SK-N-SH treated with all-trans-retinoic acid at 6 μM for 48 hours (cell line): ENCODE measurements at regions not wholly inside any gene's neighbourhood (a gene's known extent, or its start where the extent isn't known, plus 50 kb on each side); places are given as distances from the start of the nearest gene placed in this dataset.

Experiments used
- ATAC-seq: fragments of 200-7000 bp; cut with Tn5 transposase; 3 replicates; pipeline ENCODE4 v1.9.1; 2020; ENCODE audit warnings: mild to moderate bottlenecking, moderate library complexity
- ARNTL ChIP-seq: fragments of 450-650 bp; formaldehyde crosslinking; IDR thresholded peaks from 2 replicates; pipeline ENCODE4 v1.5.0; 2020; ENCODE audit warnings: low read depth, mild to moderate bottlenecking, moderate library complexity, borderline replicate concordance
- BACH2 ChIP-seq: fragments of 250-450 bp; sonication (Bioruptor Pico); IDR thresholded peaks from 2 replicates; pipeline ENCODE4 v1.9.0; 2021; ENCODE audit warnings: mild to moderate bottlenecking, borderline replicate concordance
- CREB5 ChIP-seq: fragments of 250-450 bp; sonication (Bioruptor Pico); IDR thresholded peaks from 2 replicates; pipeline ENCODE4 v1.5.1; 2020; ENCODE audit warnings: low read depth, mild to moderate bottlenecking, moderate library complexity
- CSDC2 ChIP-seq: fragments of 250-450 bp; sonication (Bioruptor Pico); IDR thresholded peaks from 2 replicates; pipeline ENCODE4 v1.5.0; 2020; ENCODE audit warnings: mild to moderate bottlenecking, moderate library complexity
- CSRNP3 ChIP-seq: fragments of 250-450 bp; sonication (Bioruptor Pico); IDR thresholded peaks from 2 replicates; pipeline ENCODE4 v1.5.1; 2021; ENCODE audit warnings: mild to moderate bottlenecking, moderate library complexity
- ESRRG ChIP-seq: fragments of 250-450 bp; sonication (Bioruptor Pico); IDR thresholded peaks from 2 replicates; pipeline ENCODE4 v1.6.1; 2021; ENCODE audit warnings: mild to moderate bottlenecking
- GLIS3 ChIP-seq: fragments of 250-450 bp; sonication (Bioruptor Pico); IDR thresholded peaks from 2 replicates; pipeline ENCODE4 v1.5.0; 2020; ENCODE audit warnings: mild to moderate bottlenecking, moderate library complexity
- ISL1 ChIP-seq: fragments of 250-450 bp; sonication (Bioruptor Pico); IDR thresholded peaks from 2 replicates; pipeline ENCODE4 v2.1.2; 2022; ENCODE audit warnings: mild to moderate bottlenecking, moderate library complexity
- PATZ1 ChIP-seq: fragments of 250-450 bp; sonication (Bioruptor Pico); IDR thresholded peaks from 2 replicates; pipeline ENCODE4 v1.8.0; 2020; ENCODE audit warnings: mild to moderate bottlenecking, moderate library complexity, borderline replicate concordance
- POU6F1 ChIP-seq: fragments of 250-450 bp; sonication (Bioruptor Pico); IDR thresholded peaks from 2 replicates; pipeline ENCODE4 v1.8.0; 2021; ENCODE audit warnings: low read depth, mild to moderate bottlenecking, moderate library complexity, borderline replicate concordance
- RARB ChIP-seq: fragments of 250-450 bp; sonication (Bioruptor Pico); IDR thresholded peaks from 2 replicates; pipeline ENCODE4 v1.8.0; 2021; ENCODE audit warnings: mild to moderate bottlenecking, moderate library complexity
- SNAI2 ChIP-seq: fragments of 250-450 bp; sonication (Bioruptor Pico); IDR thresholded peaks from 2 replicates; pipeline ENCODE4 v1.5.0; 2020; ENCODE audit warnings: mild to moderate bottlenecking, moderate library complexity
- TCF4 ChIP-seq: fragments of 250-450 bp; sonication (Bioruptor Pico); IDR thresholded peaks from 2 replicates; pipeline ENCODE4 v1.8.0; 2021; ENCODE audit warnings: mild to moderate bottlenecking, moderate library complexity, borderline replicate concordance
- TOX ChIP-seq: fragments of 250-450 bp; sonication (Bioruptor Pico); IDR thresholded peaks from 2 replicates; pipeline ENCODE4 v1.8.0; 2021; ENCODE audit warnings: mild to moderate bottlenecking, moderate library complexity, borderline replicate concordance
- ZC3H10 ChIP-seq: fragments of 250-450 bp; sonication (Bioruptor Pico); IDR thresholded peaks from 2 replicates; pipeline ENCODE4 v1.5.1; 2021; ENCODE audit warnings: mild to moderate bottlenecking, moderate library complexity
- ZFP30 ChIP-seq: fragments of 450-650 bp; formaldehyde crosslinking; IDR thresholded peaks from 2 replicates; pipeline ENCODE4 v1.5.0; 2022; ENCODE audit warnings: mild to moderate bottlenecking, moderate library complexity
- ZNF565 ChIP-seq: fragments of 450-650 bp; formaldehyde crosslinking; conservative IDR thresholded peaks from 2 replicates; pipeline ENCODE4 v1.5.0; 2020; ENCODE audit warnings: low read depth, mild to moderate bottlenecking, moderate library complexity
- ZNF70 ChIP-seq: fragments of 450-650 bp; formaldehyde crosslinking; IDR thresholded peaks from 2 replicates; pipeline ENCODE4 v1.5.0; 2020; ENCODE audit warnings: mild to moderate bottlenecking, moderate library complexity
- ZNF8 ChIP-seq: fragments of 450-650 bp; formaldehyde crosslinking; IDR thresholded peaks from 2 replicates; pipeline ENCODE4 v1.5.0; 2020; ENCODE audit warnings: mild to moderate bottlenecking, moderate library complexity

- TF ChIP-seq CREB5 (CRISPR knock-in tag) (no peak), ZNF565 (CRISPR knock-in tag) (no peak), TCF4 (CRISPR knock-in tag) (no peak), RARB (CRISPR knock-in tag) (no peak), ESRRG (CRISPR knock-in tag) (no peak), ZC3H10 (CRISPR knock-in tag) (no peak), PATZ1 (no peak)
Observed at GRCh38 chr3:17836919-17837318, 94.5 kb upstream of the TBC1D5 start (continued).

- no peak for TF ChIP-seq ZNF565 (CRISPR knock-in tag)
- TF ChIP-seq ARNTL, result no peak
- no peak for TF ChIP-seq ESRRG (CRISPR knock-in tag)
- TF ChIP-seq CSDC2 (CRISPR knock-in tag), result no peak
- no peak for TF ChIP-seq POU6F1 (CRISPR knock-in tag)
- no peak for TF ChIP-seq ZNF70 (CRISPR knock-in tag)
- no peak for TF ChIP-seq ISL1 (CRISPR knock-in tag)
- TF ChIP-seq BACH2, result no peak
- TF ChIP-seq CSRNP3 (CRISPR knock-in tag), result no peak
- ATAC-seq, result no peak
Observed at GRCh38 chr3:17836092-17836491, 93.7 kb upstream of the TBC1D5 start.

GRCh38 chr3:17833786-17834559 is 91.5 kb upstream of the TBC1D5 start:
- TF ChIP-seq PATZ1, result no peak
- peak; percentile 17; the same call in 1 of the 2 replicates for TF ChIP-seq ISL1 (CRISPR knock-in tag)
- no peak for ATAC-seq

GRCh38 chr3:17832016-17832415 is 89.6 kb upstream of the TBC1D5 start:
- TF ChIP-seq ARNTL (no peak), CREB5 (CRISPR knock-in tag) (no peak), ZNF70 (CRISPR knock-in tag) (no peak), CSRNP3 (CRISPR knock-in tag) (no peak), GLIS3 (no peak), ZNF8 (CRISPR knock-in tag) (no peak), TCF4 (CRISPR knock-in tag) (no peak), SNAI2 (CRISPR knock-in tag) (no peak), PATZ1 (no peak), TOX (no peak), RARB (CRISPR knock-in tag) (no peak), ZFP30 (CRISPR knock-in tag) (no peak), ZNF565 (CRISPR knock-in tag) (no peak)

More at GRCh38 chr3:17832016-17832415, 89.6 kb upstream of the TBC1D5 start:
- no peak for ATAC-seq
